MCF 10A (cell line): ENCODE measurements at regions not wholly inside any gene's neighbourhood (a gene's known extent, or its start where the extent isn't known, plus 50 kb on each side); places are given as distances from the start of the nearest gene placed in this dataset.

Source experiments
- BruUV-seq: library from RNA; stranded (reverse); fragments of 400-500 nt; replicated peaks from 2 replicates; lab custom pipeline; 2021; lab: Mats Ljungman, UMichigan
- CTCF ChIA-PET: fragments of 300-600 bp; sonication (Branson Sonifier 250); formaldehyde crosslinking; extraction: SDS; loops from one replicate; lab custom pipeline; 2021; ENCODE audit warnings: antibody characterized with exemption, inconsistent platforms; lab: Yijun Ruan, JAX
- POLR2A ChIA-PET: fragments of 300-600, 350-650 bp; sonication (Branson Sonifier 250); formaldehyde crosslinking; extraction: SDS; loops from one replicate; lab custom pipeline; 2020; ENCODE audit warnings: antibody characterized with exemption, inconsistent platforms; lab: Yijun Ruan, JAX
- DNase-seq: peaks from one replicate; pipeline ENCODE4 v3.0.0-alpha.2; 2018; ENCODE audit not compliant: unreplicated experiment
- H3K27ac Mint-ChIP-seq: one replicate; pipeline ENCODE4 v1.8.0; 2022; ENCODE audit warnings: mild to moderate bottlenecking, low read depth, mixed read lengths; ENCODE audit not compliant: unreplicated experiment
- H3K27me3 Mint-ChIP-seq: one replicate; pipeline ENCODE4 v1.8.0; 2022; ENCODE audit warnings: mixed read lengths; ENCODE audit not compliant: insufficient read depth, unreplicated experiment
- H3K36me3 Mint-ChIP-seq: one replicate; pipeline ENCODE4 v1.8.0; 2022; ENCODE audit warnings: mild to moderate bottlenecking, moderate library complexity, mixed read lengths; ENCODE audit not compliant: insufficient read depth, unreplicated experiment
- H3K4me1 Mint-ChIP-seq: one replicate; pipeline ENCODE4 v1.8.0; 2022; ENCODE audit warnings: mixed read lengths; ENCODE audit not compliant: insufficient read depth, unreplicated experiment
- H3K4me3 Mint-ChIP-seq: one replicate; pipeline ENCODE4 v1.8.0; 2022; ENCODE audit warnings: mild to moderate bottlenecking, moderate library complexity, mixed read lengths; ENCODE audit not compliant: unreplicated experiment
- H3K9me3 Mint-ChIP-seq: one replicate; pipeline ENCODE4 v1.8.0; 2022; ENCODE audit warnings: mixed read lengths; ENCODE audit not compliant: unreplicated experiment
- CTCF ChIP-seq: fragments of 200-600 bp; IDR thresholded peaks from one replicate; pipeline ENCODE4 v1.8.0; 2022; ENCODE audit warnings: antibody characterized with exemption, mild to moderate bottlenecking; ENCODE audit not compliant: unreplicated experiment
- intact Hi-C: fragments of 100-400 bp; cut with micrococcal nuclease; formaldehyde crosslinking; loops from 2 replicates; pipeline ENCODE4 v1.14.1; 2022

- no TSS peak for BruUV-seq
- H3K27ac Mint-ChIP-seq = no peak overlapping the region
- CTCF ChIA-PET = interaction anchor here (1.6 kb wide), 1 partner anchor 39 kb away, joined by 4 read pairs; no protein-coding TSS in a partner anchor
- intact Hi-C loops = no loop called here
- no peaks in the 10 kb centered on the region for H3K27me3 Mint-ChIP-seq
- H3K36me3 Mint-ChIP-seq = no peaks in the 10 kb centered on the region
- no peaks in the 10 kb centered on the region for H3K4me1 Mint-ChIP-seq
- POLR2A ChIA-PET = no interaction called here
- no peak overlapping the region for H3K4me3 Mint-ChIP-seq
- no peaks in the 10 kb centered on the region for H3K9me3 Mint-ChIP-seq
- no peak for TF ChIP-seq CTCF
- DNase-seq = no peak
Observed at GRCh38 chr1:30418939-30419720, 304.3 kb downstream of the MATN1 start.

GRCh38 chr1:30418061-30418938 lies 305.1 kb downstream of the MATN1 start:
- intact Hi-C loops = no loop called here
- no peaks in the 10 kb centered on the region for H3K9me3 Mint-ChIP-seq
- no peak overlapping the region for H3K4me3 Mint-ChIP-seq
- ChIA-PET POLR2A (no interaction called here), CTCF (interaction anchor here (1.2 to 1.6 kb wide), 2 partner anchors 38 to 710 kb away, joined by 3 to 4 read pairs; no protein-coding TSS in a partner anchor)
- no peak for TF ChIP-seq CTCF
- no peaks in the 10 kb centered on the region for H3K4me1 Mint-ChIP-seq
- DNase-seq = no peak
- H3K27me3 Mint-ChIP-seq = no peaks in the 10 kb centered on the region
- no peak overlapping the region for H3K27ac Mint-ChIP-seq
- BruUV-seq = no TSS peak
- no peaks in the 10 kb centered on the region for H3K36me3 Mint-ChIP-seq

GRCh38 chr1:30417701-30418046 lies 305.7 kb downstream of the MATN1 start:
- no peak for DNase-seq
- no peaks in the 10 kb centered on the region for H3K27me3 Mint-ChIP-seq
- no peak overlapping the region for H3K27ac Mint-ChIP-seq
- H3K36me3 Mint-ChIP-seq = no peaks in the 10 kb centered on the region
- H3K4me1 Mint-ChIP-seq = no peaks in the 10 kb centered on the region
- ChIA-PET POLR2A (no interaction called here), CTCF (interaction anchor here (0.6 to 1.2 kb wide), 2 partner anchors 458 to 710 kb away, joined by 3 read pairs; no protein-coding TSS in a partner anchor)
- H3K9me3 Mint-ChIP-seq = no peaks in the 10 kb centered on the region
- BruUV-seq = no TSS peak
- no peak for TF ChIP-seq CTCF
- intact Hi-C loops = no loop called here
- no peak overlapping the region for H3K4me3 Mint-ChIP-seq

- no peak overlapping the region for H3K4me3 Mint-ChIP-seq
- H3K27ac Mint-ChIP-seq = no peak overlapping the region
- intact Hi-C loops = no loop called here
- no peaks in the 10 kb centered on the region for H3K36me3 Mint-ChIP-seq
- POLR2A ChIA-PET = no interaction called here
- no peaks in the 10 kb centered on the region for H3K4me1 Mint-ChIP-seq
- TF ChIP-seq CTCF = no peak
- H3K9me3 Mint-ChIP-seq = no peaks in the 10 kb centered on the region
- BruUV-seq = no TSS peak
- CTCF ChIA-PET = interaction anchor here (0.6 to 1.2 kb wide), 2 partner anchors 458 to 709 kb away, joined by 3 read pairs; no protein-coding TSS in a partner anchor
- no peak for DNase-seq
- no peaks in the 10 kb centered on the region for H3K27me3 Mint-ChIP-seq
Observed at GRCh38 chr1:30417001-30417700, 306.2 kb downstream of the MATN1 start.
